WERI-Rb-1 (cell line): ENCODE measurements at regions not wholly inside any gene's neighbourhood (a gene's known extent, or its start where the extent isn't known, plus 50 kb on each side); places are given as distances from the start of the nearest gene placed in this dataset.

ENCODE experiments used
- DNase-seq: peaks from one replicate; pipeline ENCODE4 v3.0.0-alpha.2; 2020
- H3K27ac ChIP-seq: fragments of 250-450 bp; sonication (Bioruptor Pico); 2 replicates; pipeline ENCODE4 v1.5.1; 2020; ENCODE audit warnings: mild to moderate bottlenecking, moderate library complexity
- H3K27me3 ChIP-seq: fragments of 250-450 bp; sonication (Bioruptor Pico); 2 replicates; pipeline ENCODE4 v1.5.1; 2021; ENCODE audit warnings: mild to moderate bottlenecking, low read depth, moderate library complexity; ENCODE audit not compliant: insufficient read depth, severe bottlenecking
- H3K36me3 ChIP-seq: fragments of 250-450 bp; sonication (Bioruptor Pico); 2 replicates; pipeline ENCODE4 v1.5.1; 2020; ENCODE audit warnings: mild to moderate bottlenecking, moderate library complexity
- H3K4me3 ChIP-seq: 2 replicates; pipeline ENCODE4 v1.5.1; 2011; ENCODE audit warnings: low read depth, mild to moderate bottlenecking, control low read depth, low read length
- H3K9me3 ChIP-seq: fragments of 250-450 bp; sonication (Bioruptor Pico); 2 replicates; pipeline ENCODE4 v1.5.1; 2021; ENCODE audit warnings: mild to moderate bottlenecking, moderate library complexity; ENCODE audit not compliant: severe bottlenecking
- CTCF ChIP-seq: IDR thresholded peaks from 2 replicates; pipeline ENCODE4 v1.5.1; 2011; ENCODE audit warnings: low read depth, mild to moderate bottlenecking, control low read depth, inconsistent platforms, low read length

GRCh38 chr12:76678992-76679391 lies 84.9 kb upstream of the ZDHHC17 start:
- TF ChIP-seq CTCF = no peak

GRCh38 chr12:76679778-76680177 lies 84.1 kb upstream of the ZDHHC17 start:
- no peak for DNase-seq
- TF ChIP-seq CTCF = no peak
- Histone ChIP-seq H3K27ac (no peak overlapping the region), H3K27me3 (no peaks in the 10 kb centered on the region), H3K36me3 (no peaks in the 10 kb centered on the region), H3K4me3 (no peak overlapping the region), H3K9me3 (no peaks in the 10 kb centered on the region)

More at GRCh38 chr12:76678992-76679391, 84.9 kb upstream of the ZDHHC17 start:
- Histone ChIP-seq H3K27ac (no peak overlapping the region), H3K36me3 (no peaks in the 10 kb centered on the region), H3K4me3 (no peak overlapping the region), H3K9me3 (no peaks in the 10 kb centered on the region), H3K27me3 (no peaks in the 10 kb centered on the region)
- no peak for DNase-seq

GRCh38 chr12:76680940-76681339 lies 83.0 kb upstream of the ZDHHC17 start:
- no peak for DNase-seq
- no peak overlapping the region for H3K4me3 ChIP-seq
- H3K36me3 ChIP-seq = no peaks in the 10 kb centered on the region
- H3K27ac ChIP-seq = no peak overlapping the region
- H3K9me3 ChIP-seq = no peaks in the 10 kb centered on the region
- H3K27me3 ChIP-seq = no peaks in the 10 kb centered on the region
- TF ChIP-seq CTCF = no peak

GRCh38 chr12:76685246-76685678 lies 78.7 kb upstream of the ZDHHC17 start:
- Histone ChIP-seq H3K9me3 (no peaks in the 10 kb centered on the region), H3K4me3 (no peak overlapping the region), H3K27me3 (no peaks in the 10 kb centered on the region), H3K36me3 (no peaks in the 10 kb centered on the region), H3K27ac (no peak overlapping the region)
- TF ChIP-seq CTCF = no peak
- no peak for DNase-seq

- H3K9me3 ChIP-seq = no peaks in the 10 kb centered on the region
- H3K36me3 ChIP-seq = no peaks in the 10 kb centered on the region
- no peak overlapping the region for H3K27ac ChIP-seq
- no peak for TF ChIP-seq CTCF
- no peak overlapping the region for H3K4me3 ChIP-seq
- H3K27me3 ChIP-seq = no peaks in the 10 kb centered on the region
- DNase-seq = no peak
Measured at GRCh38 chr12:76687981-76688380, 75.9 kb upstream of the ZDHHC17 start.

- Histone ChIP-seq H3K36me3 (no peaks in the 10 kb centered on the region), H3K27ac (no peak overlapping the region), H3K9me3 (no peaks in the 10 kb centered on the region), H3K27me3 (no peaks in the 10 kb centered on the region), H3K4me3 (no peak overlapping the region)
- TF ChIP-seq CTCF = no peak
- no peak for DNase-seq
Measured at GRCh38 chr12:76688631-76689030, 75.3 kb upstream of the ZDHHC17 start.
